Stimulated activated naive B cell treated with anti-CD40 and anti-IgM and Interleukin-4, amounts not matched to agents 10 μg/mL and 1 μg/mL and 100 μg/mL, for 72 hours (primary cell): ENCODE measurements at regions not wholly inside any gene's neighbourhood (a gene's known extent, or its start where the extent isn't known, plus 50 kb on each side); places are given as distances from the start of the nearest gene placed in this dataset.

ENCODE experiments used
- ATAC-seq, 2 donors: fragments of 150-1000 bp; cut with Tn5 transposase; replicated peaks; 2 replicates each; pipeline ENCODE4 v1.10.0; 2021; ENCODE audit warnings: moderate library complexity in 1 of 2
- DNase-seq: peaks from one replicate; pipeline ENCODE4 v3.0.0; 2021
- H3K27ac Mint-ChIP-seq: one replicate; pipeline ENCODE4 v1.8.0; 2022; ENCODE audit warnings: mild to moderate bottlenecking, mixed read lengths
- H3K27me3 Mint-ChIP-seq, 2 donors: one replicate each; pipeline ENCODE4 v1.8.0; 2022; ENCODE audit warnings: mixed read lengths in 2 of 2
- H3K36me3 Mint-ChIP-seq, 2 donors: one replicate each; pipeline ENCODE4 v1.8.0; 2022; ENCODE audit warnings: mixed read lengths in 2 of 2, mild to moderate bottlenecking in 1 of 2
- H3K4me1 Mint-ChIP-seq, 2 donors: one replicate each; pipeline ENCODE4 v1.8.0; 2022; ENCODE audit warnings: mixed read lengths in 2 of 2, mild to moderate bottlenecking in 1 of 2
- H3K4me3 Mint-ChIP-seq, 2 donors: one replicate each; pipeline ENCODE4 v1.8.0; 2022; ENCODE audit warnings: mild to moderate bottlenecking in 2 of 2, mixed read lengths in 2 of 2, moderate library complexity in 1 of 2
- H3K9me3 Mint-ChIP-seq, 2 donors: one replicate each; pipeline ENCODE4 v1.8.0; 2022; ENCODE audit warnings: mixed read lengths in 2 of 2, mild to moderate bottlenecking in 1 of 2

GRCh38 chr13:75076476-75076875, 405.5 kb downstream of the TBC1D4 start:
- Mint-ChIP-seq H3K4me1 (no peaks in the 10 kb centered on the region), H3K27me3 (no peaks in the 10 kb centered on the region), H3K27ac (no peak overlapping the region), H3K9me3 (peaks cover 1 to 3% of the 10 kb centered on the region in 2 donors), H3K36me3 (no peaks in the 10 kb centered on the region), H3K4me3 (no peak overlapping the region)
- ATAC-seq = no peak
- no peak for DNase-seq

GRCh38 chr13:75073786-75074185, 408.2 kb downstream of the TBC1D4 start:
- DNase-seq (no peak), ATAC-seq (no peak)
- no peak overlapping the region for H3K4me3 Mint-ChIP-seq
- H3K27ac Mint-ChIP-seq = no peak overlapping the region
- H3K4me1 Mint-ChIP-seq = no peaks in the 10 kb centered on the region
- no peaks in the 10 kb centered on the region for H3K36me3 Mint-ChIP-seq
- no peaks in the 10 kb centered on the region for H3K27me3 Mint-ChIP-seq
- peaks cover 3% of the 10 kb centered on the region in 2 donors for H3K9me3 Mint-ChIP-seq

GRCh38 chr13:75072891-75073290, 409.1 kb downstream of the TBC1D4 start:
- no peak overlapping the region for H3K27ac Mint-ChIP-seq
- H3K4me1 Mint-ChIP-seq = no peaks in the 10 kb centered on the region
- H3K36me3 Mint-ChIP-seq = no peaks in the 10 kb centered on the region
- peaks cover 3% of the 10 kb centered on the region in 2 donors for H3K9me3 Mint-ChIP-seq
- DNase-seq = no peak
- no peak overlapping the region for H3K4me3 Mint-ChIP-seq
- no peak for ATAC-seq
- H3K27me3 Mint-ChIP-seq = no peaks in the 10 kb centered on the region

- DNase-seq = no peak
- H3K4me1 Mint-ChIP-seq = no peaks in the 10 kb centered on the region
- no peak for ATAC-seq
- no peak overlapping the region for H3K27ac Mint-ChIP-seq
- H3K27me3 Mint-ChIP-seq = no peaks in the 10 kb centered on the region
- no peaks in the 10 kb centered on the region for H3K36me3 Mint-ChIP-seq
- H3K4me3 Mint-ChIP-seq = no peak overlapping the region
- peaks cover 3 to 4% of the 10 kb centered on the region in 2 donors for H3K9me3 Mint-ChIP-seq
Measured at GRCh38 chr13:75072368-75072767, 409.6 kb downstream of the TBC1D4 start.

GRCh38 chr13:75071796-75072195, 410.2 kb downstream of the TBC1D4 start:
- Mint-ChIP-seq H3K27me3 (no peaks in the 10 kb centered on the region), H3K4me1 (no peaks in the 10 kb centered on the region), H3K27ac (no peak overlapping the region)

GRCh38 chr13:75071395-75071794, 410.6 kb downstream of the TBC1D4 start:
- Mint-ChIP-seq H3K27me3 (no peaks in the 10 kb centered on the region), H3K4me1 (no peaks in the 10 kb centered on the region), H3K4me3 (no peak overlapping the region), H3K36me3 (no peaks in the 10 kb centered on the region), H3K9me3 (peaks cover 3 to 5% of the 10 kb centered on the region in 2 donors), H3K27ac (no peak overlapping the region)
- ATAC-seq (no peak), DNase-seq (no peak)

More at GRCh38 chr13:75071796-75072195, 410.2 kb downstream of the TBC1D4 start:
- Mint-ChIP-seq H3K4me3 (no peak overlapping the region), H3K9me3 (peaks cover 3 to 5% of the 10 kb centered on the region in 2 donors), H3K36me3 (no peaks in the 10 kb centered on the region)
- DNase-seq (no peak), ATAC-seq (no peak)

GRCh38 chr13:75061909-75062308, 420.1 kb downstream of the TBC1D4 start:
- Mint-ChIP-seq H3K9me3 (peaks cover 0 to 2% of the 10 kb centered on the region in 2 donors), H3K4me1 (no peaks in the 10 kb centered on the region), H3K27ac (no peak overlapping the region)

GRCh38 chr13:75055296-75055695, 426.7 kb downstream of the TBC1D4 start:
- Mint-ChIP-seq H3K4me3 (no peak overlapping the region), H3K9me3 (no peaks in the 10 kb centered on the region), H3K27me3 (no peaks in the 10 kb centered on the region), H3K27ac (no peak overlapping the region), H3K36me3 (no peaks in the 10 kb centered on the region), H3K4me1 (no peaks in the 10 kb centered on the region)
- no peak for ATAC-seq
- DNase-seq = no peak

More at GRCh38 chr13:75061909-75062308, 420.1 kb downstream of the TBC1D4 start:
- ATAC-seq (no peak), DNase-seq (no peak)
- Mint-ChIP-seq H3K36me3 (no peaks in the 10 kb centered on the region), H3K4me3 (no peak overlapping the region), H3K27me3 (no peaks in the 10 kb centered on the region)

- Mint-ChIP-seq H3K4me1 (no peaks in the 10 kb centered on the region), H3K27ac (no peak overlapping the region), H3K27me3 (no peaks in the 10 kb centered on the region), H3K36me3 (no peaks in the 10 kb centered on the region), H3K9me3 (peaks cover 4 to 5% of the 10 kb centered on the region in 2 donors), H3K4me3 (no peak overlapping the region)
- no peak for DNase-seq
- no peak for ATAC-seq
Measured at GRCh38 chr13:75052616-75053015, 429.4 kb downstream of the TBC1D4 start.

- no peak overlapping the region for H3K4me3 Mint-ChIP-seq
- no peaks in the 10 kb centered on the region for H3K4me1 Mint-ChIP-seq
- no peaks in the 10 kb centered on the region for H3K27me3 Mint-ChIP-seq
- peaks cover 5 to 6% of the 10 kb centered on the region in 2 donors for H3K9me3 Mint-ChIP-seq
- H3K27ac Mint-ChIP-seq = no peak overlapping the region
- DNase-seq (no peak), ATAC-seq (no peak)
- no peaks in the 10 kb centered on the region for H3K36me3 Mint-ChIP-seq
Measured at GRCh38 chr13:75050419-75051046, 431.4 kb downstream of the TBC1D4 start.

GRCh38 chr13:75049735-75050335, 432.1 kb downstream of the TBC1D4 start:
- ATAC-seq = no peak
- Mint-ChIP-seq H3K4me3 (no peak overlapping the region), H3K9me3 (peaks cover 5 to 6% of the 10 kb centered on the region in 2 donors), H3K4me1 (no peaks in the 10 kb centered on the region), H3K36me3 (no peaks in the 10 kb centered on the region), H3K27ac (no peak overlapping the region), H3K27me3 (no peaks in the 10 kb centered on the region)
- no peak for DNase-seq

- Mint-ChIP-seq H3K4me1 (no peaks in the 10 kb centered on the region), H3K36me3 (no peaks in the 10 kb centered on the region), H3K27me3 (no peaks in the 10 kb centered on the region), H3K27ac (no peak overlapping the region), H3K9me3 (peaks cover 3 to 6% of the 10 kb centered on the region in 2 donors), H3K4me3 (no peak overlapping the region)
- DNase-seq = no peak
- ATAC-seq = no peak
Measured at GRCh38 chr13:75042807-75043206, 439.2 kb downstream of the TBC1D4 start.

GRCh38 chr13:75038393-75039113, 443.4 kb downstream of the TBC1D4 start:
- Mint-ChIP-seq H3K27ac (no peak overlapping the region), H3K36me3 (no peaks in the 10 kb centered on the region), H3K27me3 (no peaks in the 10 kb centered on the region), H3K4me1 (no peaks in the 10 kb centered on the region), H3K9me3 (peaks cover 14 to 15% of the 10 kb centered on the region in 2 donors), H3K4me3 (no peak overlapping the region)
- DNase-seq = no peak
- no peak for ATAC-seq

GRCh38 chr13:75025956-75026355, 456.0 kb downstream of the TBC1D4 start:
- ATAC-seq = no peak
- Mint-ChIP-seq H3K4me3 (no peak overlapping the region), H3K4me1 (no peaks in the 10 kb centered on the region), H3K27ac (no peak overlapping the region), H3K27me3 (no peaks in the 10 kb centered on the region), H3K9me3 (peaks cover 3 to 15% of the 10 kb centered on the region in 2 donors), H3K36me3 (no peaks in the 10 kb centered on the region)
- DNase-seq = no peak

- Mint-ChIP-seq H3K4me3 (no peak overlapping the region), H3K9me3 (peaks cover 1 to 10% of the 10 kb centered on the region in 2 donors), H3K36me3 (no peaks in the 10 kb centered on the region), H3K27me3 (no peaks in the 10 kb centered on the region), H3K27ac (no peak overlapping the region), H3K4me1 (no peaks in the 10 kb centered on the region)
- ATAC-seq = no peak
- no peak for DNase-seq
Measured at GRCh38 chr13:75024602-75025001, 457.4 kb downstream of the TBC1D4 start.
